ENCODE measurements at regions not wholly inside any gene's neighbourhood (a gene's known extent, or its start where the extent isn't known, plus 50 kb on each side); places are given as distances from the start of the nearest gene placed in this dataset.

GRCh38 chr5:164593982-164594381 is 1088.6 kb downstream of the MAT2B start:
- no peaks in the 10 kb centered on the region for H3K36me3 ChIP-seq (ENCODE audit: control insufficient read depth, insufficient read depth, low read length)
- no peak overlapping the region for H3K27ac ChIP-seq (ENCODE audit: insufficient read depth, low read length, poor library complexity, severe bottlenecking)
- no peaks in the 10 kb centered on the region for H3K4me1 ChIP-seq (ENCODE audit: control insufficient read depth, insufficient read depth, low read length, poor library complexity, severe bottlenecking)
- H3K9me3 ChIP-seq (ENCODE audit: control insufficient read depth, low read length) = no peaks in the 10 kb centered on the region
- no peak overlapping the region for H3K4me3 ChIP-seq (ENCODE audit: insufficient read depth, low read depth, low read length, poor library complexity, severe bottlenecking)
- DNase-seq = no peak
- H3K27me3 ChIP-seq (replicated peaks; ENCODE audit: control insufficient read depth, insufficient read depth, low read length, poor library complexity, severe bottlenecking) = no peaks in the 10 kb centered on the region

GRCh38 chr5:164597293-164597900 is 1092.0 kb downstream of the MAT2B start:
- Histone ChIP-seq H3K27me3 (replicated peaks; ENCODE audit: control insufficient read depth, insufficient read depth, low read length, poor library complexity, severe bottlenecking) (no peaks in the 10 kb centered on the region), H3K36me3 (ENCODE audit: control insufficient read depth, insufficient read depth, low read length) (no peaks in the 10 kb centered on the region), H3K4me1 (ENCODE audit: control insufficient read depth, insufficient read depth, low read length, poor library complexity, severe bottlenecking) (no peaks in the 10 kb centered on the region), H3K9me3 (ENCODE audit: control insufficient read depth, low read length) (no peaks in the 10 kb centered on the region), H3K27ac (ENCODE audit: insufficient read depth, low read length, poor library complexity, severe bottlenecking) (no peak overlapping the region), H3K4me3 (ENCODE audit: insufficient read depth, low read depth, low read length, poor library complexity, severe bottlenecking) (no peak overlapping the region)
- no peak for DNase-seq

- Histone ChIP-seq H3K4me3 (ENCODE audit: insufficient read depth, low read depth, low read length, poor library complexity, severe bottlenecking) (no peak overlapping the region), H3K27me3 (replicated peaks; ENCODE audit: control insufficient read depth, insufficient read depth, low read length, poor library complexity, severe bottlenecking) (no peaks in the 10 kb centered on the region), H3K9me3 (ENCODE audit: control insufficient read depth, low read length) (no peaks in the 10 kb centered on the region), H3K4me1 (ENCODE audit: control insufficient read depth, insufficient read depth, low read length, poor library complexity, severe bottlenecking) (no peaks in the 10 kb centered on the region), H3K27ac (ENCODE audit: insufficient read depth, low read length, poor library complexity, severe bottlenecking) (no peak overlapping the region), H3K36me3 (ENCODE audit: control insufficient read depth, insufficient read depth, low read length) (no peaks in the 10 kb centered on the region)
- no peak for DNase-seq
These were observed 1094.9 kb downstream of the MAT2B start for GRCh38 chr5:164600274-164600673.

- no peaks in the 10 kb centered on the region for H3K36me3 ChIP-seq (ENCODE audit: control insufficient read depth, insufficient read depth, low read length)
- no peak for DNase-seq
These were observed 1095.6 kb downstream of the MAT2B start for GRCh38 chr5:164600929-164601535.

GRCh38 chr5:164608507-164608906 is 1103.1 kb downstream of the MAT2B start:
- Histone ChIP-seq H3K4me1 (ENCODE audit: control insufficient read depth, insufficient read depth, low read length, poor library complexity, severe bottlenecking) (no peaks in the 10 kb centered on the region), H3K27me3 (replicated peaks; ENCODE audit: control insufficient read depth, insufficient read depth, low read length, poor library complexity, severe bottlenecking) (no peaks in the 10 kb centered on the region), H3K9me3 (ENCODE audit: control insufficient read depth, low read length) (no peaks in the 10 kb centered on the region), H3K36me3 (ENCODE audit: control insufficient read depth, insufficient read depth, low read length) (no peaks in the 10 kb centered on the region), H3K4me3 (ENCODE audit: insufficient read depth, low read depth, low read length, poor library complexity, severe bottlenecking) (no peak overlapping the region), H3K27ac (ENCODE audit: insufficient read depth, low read length, poor library complexity, severe bottlenecking) (no peak overlapping the region)
- no peak for DNase-seq

More at GRCh38 chr5:164600929-164601535, 1095.6 kb downstream of the MAT2B start:
- Histone ChIP-seq H3K9me3 (ENCODE audit: control insufficient read depth, low read length) (no peaks in the 10 kb centered on the region), H3K4me3 (ENCODE audit: insufficient read depth, low read depth, low read length, poor library complexity, severe bottlenecking) (no peak overlapping the region), H3K27me3 (replicated peaks; ENCODE audit: control insufficient read depth, insufficient read depth, low read length, poor library complexity, severe bottlenecking) (no peaks in the 10 kb centered on the region), H3K4me1 (ENCODE audit: control insufficient read depth, insufficient read depth, low read length, poor library complexity, severe bottlenecking) (no peaks in the 10 kb centered on the region), H3K27ac (ENCODE audit: insufficient read depth, low read length, poor library complexity, severe bottlenecking) (no peak overlapping the region)

GRCh38 chr5:164610374-164610773 is 1105.0 kb downstream of the MAT2B start:
- H3K36me3 ChIP-seq (ENCODE audit: control insufficient read depth, insufficient read depth, low read length) = no peaks in the 10 kb centered on the region
- no peak overlapping the region for H3K4me3 ChIP-seq (ENCODE audit: insufficient read depth, low read depth, low read length, poor library complexity, severe bottlenecking)
- H3K4me1 ChIP-seq (ENCODE audit: control insufficient read depth, insufficient read depth, low read length, poor library complexity, severe bottlenecking) = no peaks in the 10 kb centered on the region
- no peak for DNase-seq
- H3K27ac ChIP-seq (ENCODE audit: insufficient read depth, low read length, poor library complexity, severe bottlenecking) = no peak overlapping the region
- no peaks in the 10 kb centered on the region for H3K27me3 ChIP-seq (replicated peaks; ENCODE audit: control insufficient read depth, insufficient read depth, low read length, poor library complexity, severe bottlenecking)
- H3K9me3 ChIP-seq (ENCODE audit: control insufficient read depth, low read length) = no peaks in the 10 kb centered on the region

- Histone ChIP-seq H3K36me3 (ENCODE audit: control insufficient read depth, insufficient read depth, low read length) (no peaks in the 10 kb centered on the region), H3K4me1 (ENCODE audit: control insufficient read depth, insufficient read depth, low read length, poor library complexity, severe bottlenecking) (no peaks in the 10 kb centered on the region), H3K27ac (ENCODE audit: insufficient read depth, low read length, poor library complexity, severe bottlenecking) (no peak overlapping the region), H3K4me3 (ENCODE audit: insufficient read depth, low read depth, low read length, poor library complexity, severe bottlenecking) (no peak overlapping the region), H3K9me3 (ENCODE audit: control insufficient read depth, low read length) (no peaks in the 10 kb centered on the region), H3K27me3 (replicated peaks; ENCODE audit: control insufficient read depth, insufficient read depth, low read length, poor library complexity, severe bottlenecking) (no peaks in the 10 kb centered on the region)
- DNase-seq = no peak
These were observed 1109.3 kb downstream of the MAT2B start for GRCh38 chr5:164614707-164615106.

GRCh38 chr5:164617290-164617689 is 1111.9 kb downstream of the MAT2B start:
- H3K9me3 ChIP-seq (ENCODE audit: control insufficient read depth, low read length) = no peaks in the 10 kb centered on the region
- no peaks in the 10 kb centered on the region for H3K36me3 ChIP-seq (ENCODE audit: control insufficient read depth, insufficient read depth, low read length)
- H3K27ac ChIP-seq (ENCODE audit: insufficient read depth, low read length, poor library complexity, severe bottlenecking) = no peak overlapping the region
- DNase-seq = no peak
- H3K4me1 ChIP-seq (ENCODE audit: control insufficient read depth, insufficient read depth, low read length, poor library complexity, severe bottlenecking) = no peaks in the 10 kb centered on the region
- H3K27me3 ChIP-seq (replicated peaks; ENCODE audit: control insufficient read depth, insufficient read depth, low read length, poor library complexity, severe bottlenecking) = no peaks in the 10 kb centered on the region
- H3K4me3 ChIP-seq (ENCODE audit: insufficient read depth, low read depth, low read length, poor library complexity, severe bottlenecking) = no peak overlapping the region

- Histone ChIP-seq H3K4me3 (ENCODE audit: insufficient read depth, low read depth, low read length, poor library complexity, severe bottlenecking) (no peak overlapping the region), H3K27me3 (replicated peaks; ENCODE audit: control insufficient read depth, insufficient read depth, low read length, poor library complexity, severe bottlenecking) (no peaks in the 10 kb centered on the region), H3K36me3 (ENCODE audit: control insufficient read depth, insufficient read depth, low read length) (no peaks in the 10 kb centered on the region), H3K27ac (ENCODE audit: insufficient read depth, low read length, poor library complexity, severe bottlenecking) (no peak overlapping the region), H3K4me1 (ENCODE audit: control insufficient read depth, insufficient read depth, low read length, poor library complexity, severe bottlenecking) (no peaks in the 10 kb centered on the region), H3K9me3 (ENCODE audit: control insufficient read depth, low read length) (no peaks in the 10 kb centered on the region)
- DNase-seq = no peak
These were observed 1121.6 kb downstream of the MAT2B start for GRCh38 chr5:164627021-164627420.

GRCh38 chr5:164636456-164636855 is 1131.0 kb downstream of the MAT2B start:
- Histone ChIP-seq H3K4me1 (ENCODE audit: control insufficient read depth, insufficient read depth, low read length, poor library complexity, severe bottlenecking) (no peaks in the 10 kb centered on the region), H3K27ac (ENCODE audit: insufficient read depth, low read length, poor library complexity, severe bottlenecking) (no peak overlapping the region), H3K36me3 (ENCODE audit: control insufficient read depth, insufficient read depth, low read length) (no peaks in the 10 kb centered on the region), H3K9me3 (ENCODE audit: control insufficient read depth, low read length) (no peaks in the 10 kb centered on the region), H3K4me3 (ENCODE audit: insufficient read depth, low read depth, low read length, poor library complexity, severe bottlenecking) (no peak overlapping the region), H3K27me3 (replicated peaks; ENCODE audit: control insufficient read depth, insufficient read depth, low read length, poor library complexity, severe bottlenecking) (no peaks in the 10 kb centered on the region)
- DNase-seq = no peak

Measured in effector memory CD4-positive, alpha-beta T cell (primary cell).